ENCODE measurements at regions not wholly inside any gene's neighbourhood (a gene's known extent, or its start where the extent isn't known, plus 50 kb on each side); places are given as distances from the start of the nearest gene placed in this dataset.

DNA sequence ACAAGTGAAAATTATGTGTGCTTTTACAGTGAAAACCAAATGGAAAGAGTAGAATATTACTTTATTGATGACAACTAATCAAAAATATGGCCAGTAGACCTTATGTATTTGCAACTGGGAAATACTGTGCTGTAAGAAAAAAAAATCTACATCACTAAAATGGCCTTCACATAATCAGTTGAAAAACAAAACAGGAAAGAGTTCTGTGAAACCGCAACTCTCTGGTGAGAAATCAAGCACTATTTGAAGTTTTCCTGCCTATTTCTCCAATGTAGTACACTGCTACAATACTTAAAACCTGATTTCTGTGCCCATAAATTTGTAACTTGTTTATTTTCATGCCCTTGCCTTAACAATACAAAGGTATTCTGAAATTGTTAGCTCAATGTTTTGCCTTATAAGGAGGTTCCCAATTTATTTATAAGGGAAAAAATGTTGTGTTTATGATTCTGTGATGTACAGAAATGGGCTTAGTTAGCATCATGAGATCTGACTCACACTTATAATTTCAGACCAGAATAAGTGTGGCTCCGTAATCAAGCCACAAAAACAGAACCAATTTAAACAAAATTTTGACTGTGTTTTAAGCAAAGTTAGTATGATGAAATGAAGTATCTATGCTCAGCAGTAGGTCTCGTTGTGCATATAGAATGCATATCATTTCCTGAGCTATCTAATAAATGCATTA is 147.1 kb downstream of the FAT4 start:
- no peak overlapping the region for H3K4me3 Mint-ChIP-seq
- H3K36me3 Mint-ChIP-seq (ENCODE audit: insufficient read depth) = no peaks in the 10 kb centered on the region
- H3K9me3 Mint-ChIP-seq = peaks cover 3% of the 10 kb centered on the region
- H3K4me1 Mint-ChIP-seq (ENCODE audit: low read depth) = no peaks in the 10 kb centered on the region
- no peak for DNase-seq
- ATAC-seq = no peak
- H3K27me3 Mint-ChIP-seq (ENCODE audit: low read depth) = no peaks in the 10 kb centered on the region

DNA sequence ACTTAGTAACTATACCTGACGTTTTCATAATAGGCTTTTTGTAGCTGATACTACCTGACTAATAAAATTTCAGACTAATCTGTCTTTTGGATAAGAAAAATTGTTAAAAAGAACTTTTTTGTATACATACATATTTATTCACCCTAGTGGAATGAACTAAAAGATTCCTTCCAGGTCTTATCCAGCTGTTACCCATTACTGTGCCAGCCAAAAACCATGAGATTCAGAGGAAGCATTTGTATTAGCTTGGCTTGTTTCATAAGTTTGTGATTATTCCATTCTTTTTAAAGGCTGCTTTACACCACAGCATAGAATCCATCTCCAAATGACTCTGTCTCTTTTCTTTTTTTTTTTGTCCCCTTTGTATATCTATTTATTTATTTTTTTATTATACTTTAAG is 149.4 kb downstream of the FAT4 start:
- Mint-ChIP-seq H3K4me3 (no peak overlapping the region), H3K36me3 (ENCODE audit: insufficient read depth) (no peaks in the 10 kb centered on the region)

DNA sequence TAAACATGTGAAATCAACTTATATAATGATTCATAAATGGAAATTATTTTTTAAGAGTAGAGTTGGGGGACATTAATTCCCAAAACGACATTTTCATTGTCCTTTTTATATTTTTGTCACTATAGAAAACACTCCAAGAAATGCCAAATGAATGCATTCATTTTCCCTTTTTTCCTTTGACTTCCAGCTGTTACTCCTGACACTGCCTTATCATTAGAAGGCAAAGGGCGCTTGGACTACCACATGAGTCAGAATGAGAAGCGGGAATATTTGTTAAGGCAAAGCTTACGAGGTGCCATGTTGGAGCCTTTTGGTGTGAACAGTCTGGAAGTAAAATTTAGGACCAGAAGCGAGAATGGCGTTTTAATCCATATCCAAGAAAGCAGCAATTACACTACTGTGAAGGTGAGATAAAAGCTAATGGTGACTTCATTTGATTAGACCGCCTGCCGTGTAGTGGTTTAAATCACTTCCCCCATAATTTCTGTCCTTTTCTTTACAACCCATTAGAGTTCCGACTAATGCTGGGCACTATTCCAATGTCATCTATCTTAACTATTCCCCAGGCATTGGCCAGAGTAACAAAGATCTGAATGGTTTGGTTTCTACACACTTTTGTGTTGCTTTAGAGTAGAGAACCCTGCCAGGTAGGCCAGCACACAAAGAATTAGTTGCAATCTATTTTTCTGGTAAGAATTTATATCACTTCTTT is 166.7 kb downstream of the FAT4 start:
- Mint-ChIP-seq H3K4me1 (ENCODE audit: low read depth) (no peaks in the 10 kb centered on the region), H3K36me3 (ENCODE audit: insufficient read depth) (no peaks in the 10 kb centered on the region), H3K9me3 (peaks cover 3% of the 10 kb centered on the region), H3K4me3 (no peak overlapping the region), H3K27me3 (ENCODE audit: low read depth) (no peaks in the 10 kb centered on the region)
- DNase-seq (no peak), ATAC-seq (no peak)

More for the DNA sequence above, 149.4 kb downstream of the FAT4 start:
- H3K4me1 Mint-ChIP-seq (ENCODE audit: low read depth) = no peaks in the 10 kb centered on the region
- H3K27me3 Mint-ChIP-seq (ENCODE audit: low read depth) = no peaks in the 10 kb centered on the region
- DNase-seq (no peak), ATAC-seq (no peak)
- H3K9me3 Mint-ChIP-seq = peaks cover 3% of the 10 kb centered on the region

DNA sequence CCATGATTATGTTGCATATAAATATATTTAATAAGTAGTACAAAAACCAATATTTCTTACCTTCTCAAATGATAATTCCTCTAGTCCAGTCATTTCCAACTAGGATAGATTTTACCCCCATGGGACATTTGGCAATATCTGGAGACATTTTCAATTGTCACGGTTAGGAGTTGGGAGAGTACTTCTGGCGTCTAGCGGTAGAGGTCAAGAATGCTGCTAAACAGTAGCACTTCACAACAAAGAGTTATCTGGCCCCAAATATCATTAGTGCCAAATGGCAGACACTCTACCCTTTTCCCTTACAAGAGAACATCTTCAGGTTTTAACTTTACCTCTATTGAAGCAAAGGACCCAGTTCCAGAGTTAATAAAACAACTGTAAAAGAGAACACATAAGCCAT is 168.1 kb downstream of the FAT4 start:
- Mint-ChIP-seq H3K36me3 (ENCODE audit: insufficient read depth) (no peaks in the 10 kb centered on the region), H3K9me3 (peaks cover 3% of the 10 kb centered on the region), H3K27me3 (ENCODE audit: low read depth) (no peaks in the 10 kb centered on the region), H3K4me1 (ENCODE audit: low read depth) (no peaks in the 10 kb centered on the region), H3K4me3 (no peak overlapping the region)
- DNase-seq = no peak
- ATAC-seq = no peak

DNA sequence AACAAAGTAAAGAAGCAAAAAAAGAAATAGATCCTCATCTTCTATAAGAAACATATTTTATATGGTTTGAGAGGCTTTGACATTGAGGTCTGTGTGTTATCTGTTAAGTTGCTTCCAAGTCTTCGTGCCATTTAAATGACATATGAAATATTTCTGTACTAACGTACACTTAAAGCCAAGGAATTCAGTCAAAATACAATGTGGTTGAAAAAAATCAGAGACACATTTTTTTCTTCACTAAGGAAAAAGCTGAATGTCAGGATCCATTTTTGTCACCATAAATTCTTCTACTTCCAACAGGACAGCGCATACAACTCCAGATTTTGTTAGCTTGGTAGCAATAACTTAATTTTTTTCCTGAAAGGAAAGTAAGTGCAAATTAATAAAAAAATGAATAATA is 168.5 kb downstream of the FAT4 start:
- Mint-ChIP-seq H3K9me3 (peaks cover 5% of the 10 kb centered on the region), H3K4me3 (no peak overlapping the region), H3K36me3 (ENCODE audit: insufficient read depth) (no peaks in the 10 kb centered on the region), H3K27me3 (ENCODE audit: low read depth) (no peaks in the 10 kb centered on the region), H3K4me1 (ENCODE audit: low read depth) (no peaks in the 10 kb centered on the region)
- ATAC-seq (no peak), DNase-seq (no peak)

DNA sequence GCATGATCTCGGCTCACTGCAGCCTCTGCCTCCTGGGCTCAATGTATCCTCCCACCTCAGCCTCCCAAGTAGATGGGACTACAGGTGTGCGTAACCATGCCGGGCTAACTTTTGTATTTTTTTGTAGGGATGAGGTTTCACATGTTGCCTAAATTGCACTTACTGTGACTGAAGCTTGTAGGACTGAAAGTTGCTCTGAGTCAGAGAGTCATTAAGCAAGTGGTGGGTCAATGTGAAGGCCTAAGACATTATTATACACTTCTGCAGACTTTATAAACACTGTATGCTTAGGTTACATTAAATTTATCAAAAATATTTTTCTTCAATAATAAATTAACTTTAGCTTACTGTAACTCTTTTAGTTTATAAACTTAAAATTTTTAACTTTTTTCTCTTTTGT is 170.2 kb downstream of the FAT4 start:
- H3K36me3 Mint-ChIP-seq (ENCODE audit: insufficient read depth) = no peaks in the 10 kb centered on the region
- no peak overlapping the region for H3K4me3 Mint-ChIP-seq
- H3K4me1 Mint-ChIP-seq (ENCODE audit: low read depth) = no peaks in the 10 kb centered on the region
- peaks cover 8% of the 10 kb centered on the region for H3K9me3 Mint-ChIP-seq
- no peak for DNase-seq
- H3K27me3 Mint-ChIP-seq (ENCODE audit: low read depth) = no peaks in the 10 kb centered on the region
- ATAC-seq = no peak

DNA sequence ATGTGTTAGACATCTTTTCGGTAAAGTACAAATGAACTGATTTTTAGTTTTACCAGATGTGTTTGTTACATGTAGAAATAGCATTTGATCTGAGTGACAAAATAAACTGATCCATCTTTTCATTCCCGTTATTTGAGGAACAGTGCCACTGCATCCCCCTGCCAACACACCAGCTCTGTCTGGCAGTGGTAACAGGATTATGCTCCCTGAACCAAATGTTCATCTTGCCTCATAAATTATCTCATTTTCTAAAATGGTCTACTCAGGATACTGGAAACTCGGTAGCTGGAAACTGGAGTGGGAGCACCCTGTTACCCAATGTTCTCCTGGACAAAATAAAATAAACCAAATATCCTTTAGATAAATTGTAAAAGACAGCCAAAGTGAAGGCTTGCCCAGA is 171.6 kb downstream of the FAT4 start:
- Mint-ChIP-seq H3K9me3 (peaks cover 16% of the 10 kb centered on the region), H3K4me3 (no peak overlapping the region), H3K4me1 (ENCODE audit: low read depth) (no peaks in the 10 kb centered on the region), H3K36me3 (ENCODE audit: insufficient read depth) (no peaks in the 10 kb centered on the region), H3K27me3 (ENCODE audit: low read depth) (no peaks in the 10 kb centered on the region)
- DNase-seq (no peak), ATAC-seq (no peak)

DNA sequence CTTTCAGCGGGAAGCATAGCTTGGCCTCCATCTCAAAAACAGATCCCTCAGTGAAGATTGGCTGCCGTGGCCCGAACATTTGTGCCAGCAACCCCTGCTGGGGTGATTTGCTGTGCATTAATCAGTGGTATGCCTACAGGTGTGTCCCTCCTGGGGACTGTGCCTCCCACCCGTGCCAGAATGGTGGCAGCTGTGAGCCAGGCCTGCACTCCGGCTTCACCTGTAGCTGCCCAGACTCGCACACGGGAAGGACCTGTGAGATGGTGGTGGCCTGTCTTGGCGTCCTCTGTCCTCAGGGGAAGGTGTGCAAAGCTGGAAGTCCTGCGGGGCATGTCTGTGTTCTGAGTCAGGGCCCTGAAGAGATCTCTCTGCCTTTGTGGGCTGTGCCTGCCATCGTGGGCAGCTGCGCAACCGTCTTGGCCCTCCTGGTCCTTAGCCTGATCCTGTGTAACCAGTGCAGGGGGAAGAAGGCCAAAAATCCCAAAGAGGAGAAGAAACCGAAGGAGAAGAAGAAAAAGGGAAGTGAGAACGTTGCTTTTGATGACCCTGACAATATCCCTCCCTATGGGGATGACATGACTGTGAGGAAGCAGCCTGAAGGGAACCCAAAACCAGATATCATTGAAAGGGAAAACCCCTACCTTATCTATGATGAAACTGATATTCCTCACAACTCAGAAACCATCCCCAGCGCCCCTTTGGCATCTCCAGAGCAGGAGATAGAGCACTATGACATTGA is 175.4 kb downstream of the FAT4 start:
- Mint-ChIP-seq H3K27me3 (ENCODE audit: low read depth) (no peaks in the 10 kb centered on the region), H3K36me3 (ENCODE audit: insufficient read depth) (no peaks in the 10 kb centered on the region), H3K9me3 (peaks cover 16% of the 10 kb centered on the region), H3K4me3 (no peak overlapping the region), H3K4me1 (ENCODE audit: low read depth) (no peaks in the 10 kb centered on the region)
- DNase-seq = no peak
- ATAC-seq = no peak

DNA sequence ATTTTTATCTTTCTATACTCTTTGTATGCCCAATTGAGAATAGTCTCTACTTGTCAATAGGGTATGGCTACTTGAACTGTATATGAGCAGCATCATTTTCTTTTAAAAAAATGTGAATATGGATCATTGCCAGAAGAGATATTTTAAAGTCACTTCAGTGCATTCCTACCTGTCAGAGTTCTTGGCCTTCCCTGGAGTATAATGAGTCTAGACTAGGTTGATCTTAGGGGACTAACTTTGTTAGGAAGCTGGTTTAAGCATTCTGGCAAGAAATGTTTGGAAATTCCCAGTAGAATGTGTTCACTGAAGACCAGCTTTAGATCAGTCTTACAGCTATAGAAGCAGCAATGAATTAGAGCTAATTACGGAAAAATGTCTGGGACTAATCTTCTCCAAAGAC is 178.2 kb downstream of the FAT4 start:
- Mint-ChIP-seq H3K4me1 (ENCODE audit: low read depth) (no peaks in the 10 kb centered on the region), H3K27me3 (ENCODE audit: low read depth) (no peaks in the 10 kb centered on the region), H3K9me3 (peaks cover 19% of the 10 kb centered on the region), H3K4me3 (no peak overlapping the region), H3K36me3 (ENCODE audit: insufficient read depth) (no peaks in the 10 kb centered on the region)
- DNase-seq (no peak), ATAC-seq (no peak)

DNA sequence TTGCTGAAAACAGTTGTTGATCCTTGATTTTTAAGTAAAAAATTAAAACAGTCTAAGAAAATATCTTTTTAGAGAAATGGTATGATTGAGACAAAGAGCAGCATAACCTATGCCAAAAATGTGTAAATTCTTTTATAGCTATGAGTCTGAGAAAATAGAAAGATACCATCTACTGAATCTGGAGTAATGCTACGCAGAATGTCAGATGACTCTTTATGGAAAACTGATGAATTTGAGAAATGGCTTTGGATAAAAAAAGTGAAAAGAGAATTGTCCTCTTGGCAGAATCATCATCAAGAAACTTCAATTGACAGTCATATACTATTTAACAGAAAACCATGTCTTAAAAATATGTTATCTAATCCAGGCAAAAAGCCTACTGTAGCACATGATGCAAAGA is 183.1 kb downstream of the FAT4 start:
- Mint-ChIP-seq H3K27me3 (ENCODE audit: low read depth) (no peaks in the 10 kb centered on the region), H3K4me3 (no peak overlapping the region), H3K9me3 (peaks cover 7% of the 10 kb centered on the region), H3K4me1 (ENCODE audit: low read depth) (no peaks in the 10 kb centered on the region), H3K36me3 (ENCODE audit: insufficient read depth) (no peaks in the 10 kb centered on the region)
- DNase-seq (no peak), ATAC-seq (no peak)

DNA sequence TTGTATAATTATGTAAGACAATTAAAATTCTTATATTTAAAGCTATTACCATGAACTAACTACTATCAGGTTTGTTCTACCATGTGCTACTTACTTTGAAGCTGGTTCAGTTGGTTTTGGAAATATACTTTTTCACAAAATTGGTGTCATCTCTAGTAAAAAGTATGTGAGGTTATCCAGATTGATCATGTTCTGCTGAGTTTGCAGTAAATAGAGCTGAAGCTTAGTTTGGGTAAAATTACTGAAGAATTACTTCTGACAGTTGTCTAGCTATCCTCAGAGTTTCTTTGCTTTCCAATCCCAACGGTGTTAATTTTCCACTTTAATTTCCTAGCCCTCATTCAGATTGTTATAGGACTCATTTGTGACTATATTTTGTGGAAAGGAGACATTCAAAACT is 184.2 kb downstream of the FAT4 start:
- Mint-ChIP-seq H3K9me3 (peaks cover 7% of the 10 kb centered on the region), H3K36me3 (ENCODE audit: insufficient read depth) (no peaks in the 10 kb centered on the region), H3K4me3 (no peak overlapping the region), H3K4me1 (ENCODE audit: low read depth) (no peaks in the 10 kb centered on the region), H3K27me3 (ENCODE audit: low read depth) (no peaks in the 10 kb centered on the region)
- ATAC-seq (no peak), DNase-seq (no peak)

DNA sequence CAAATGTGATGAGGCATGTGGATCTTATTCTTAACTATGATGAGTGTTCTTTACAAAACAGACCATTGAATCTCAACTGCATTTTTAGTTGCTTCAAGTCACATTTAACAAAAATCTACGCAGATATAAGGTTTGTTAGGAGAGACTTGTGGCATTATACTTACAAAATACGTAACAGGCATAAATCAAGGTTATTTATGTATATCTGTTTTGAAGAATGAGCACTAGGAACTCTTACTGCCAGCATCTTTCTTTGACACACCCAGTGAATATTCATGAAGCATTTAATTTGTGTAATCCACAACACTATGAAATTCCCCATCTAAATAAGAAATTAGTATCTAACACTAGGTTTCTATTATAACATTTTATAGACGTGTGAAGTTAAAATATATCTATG is 186.3 kb downstream of the FAT4 start:
- Mint-ChIP-seq H3K4me1 (ENCODE audit: low read depth) (no peaks in the 10 kb centered on the region), H3K36me3 (ENCODE audit: insufficient read depth) (no peaks in the 10 kb centered on the region), H3K27me3 (ENCODE audit: low read depth) (no peaks in the 10 kb centered on the region), H3K9me3 (peaks cover 7% of the 10 kb centered on the region), H3K4me3 (no peak overlapping the region)
- DNase-seq = no peak
- no peak for ATAC-seq

DNA sequence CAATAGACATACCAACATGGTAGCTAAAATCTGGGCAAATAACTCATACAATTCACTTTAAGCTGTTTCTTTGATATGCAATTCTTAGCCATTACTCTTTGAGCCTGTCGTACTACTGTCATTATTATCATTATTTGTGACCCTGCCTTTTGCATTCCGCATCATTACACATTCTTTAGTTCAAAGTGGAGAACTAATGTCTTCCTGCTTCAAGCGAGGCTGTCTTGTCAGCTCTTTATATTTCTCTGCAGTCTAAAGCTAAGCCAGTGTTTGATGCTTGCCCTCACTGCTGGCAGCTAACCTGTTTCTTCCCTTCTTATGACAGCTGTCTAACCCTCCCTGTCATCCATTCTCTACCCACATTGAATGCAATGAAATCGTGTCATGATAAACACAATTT is 186.8 kb downstream of the FAT4 start:
- Mint-ChIP-seq H3K9me3 (peaks cover 5% of the 10 kb centered on the region), H3K4me1 (ENCODE audit: low read depth) (no peaks in the 10 kb centered on the region), H3K27me3 (ENCODE audit: low read depth) (no peaks in the 10 kb centered on the region), H3K4me3 (no peak overlapping the region), H3K36me3 (ENCODE audit: insufficient read depth) (no peaks in the 10 kb centered on the region)
- ATAC-seq (no peak), DNase-seq (no peak)

DNA sequence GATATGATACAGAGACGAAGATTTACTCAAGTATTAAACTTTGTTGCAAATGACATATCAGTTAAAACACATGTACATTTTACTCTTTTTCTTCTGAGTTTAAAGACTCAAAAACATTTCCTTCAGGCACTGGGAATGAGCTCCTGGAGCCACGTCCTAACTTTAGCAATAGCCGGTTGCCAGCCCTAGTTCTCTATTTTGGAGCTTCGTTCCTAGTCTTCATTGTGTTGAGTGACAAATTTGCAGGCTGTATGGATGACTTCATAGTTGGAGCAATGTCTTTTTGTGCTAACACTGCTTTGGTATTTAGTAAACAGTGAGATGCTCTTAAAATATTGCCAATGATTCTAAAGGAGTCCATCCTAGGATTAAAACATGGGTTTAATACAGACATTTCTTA is 190.9 kb downstream of the FAT4 start:
- H3K36me3 Mint-ChIP-seq (ENCODE audit: insufficient read depth) = no peaks in the 10 kb centered on the region
- no peaks in the 10 kb centered on the region for H3K4me1 Mint-ChIP-seq (ENCODE audit: low read depth)
- ATAC-seq = no peak
- no peaks in the 10 kb centered on the region for H3K27me3 Mint-ChIP-seq (ENCODE audit: low read depth)
- H3K9me3 Mint-ChIP-seq = peaks cover 4% of the 10 kb centered on the region
- DNase-seq = no peak
- H3K4me3 Mint-ChIP-seq = no peak overlapping the region

DNA sequence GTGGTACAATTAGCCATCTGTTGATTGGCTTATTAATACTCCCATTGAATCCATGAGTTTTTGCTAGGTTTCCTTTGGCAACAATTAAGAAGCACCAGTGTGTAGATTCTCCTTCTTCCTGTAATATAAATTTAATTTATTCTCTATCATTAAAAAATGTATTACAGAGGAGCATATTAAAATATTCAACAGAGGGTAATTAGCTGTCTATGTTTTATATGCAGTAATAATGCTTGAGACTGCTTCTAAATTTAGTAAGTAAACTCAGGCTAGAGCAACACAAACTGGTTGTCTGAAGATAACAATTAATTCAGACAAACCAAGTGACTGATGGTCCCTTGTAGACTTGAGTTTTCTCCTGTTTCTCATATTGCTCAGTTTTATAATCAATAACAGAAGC is 192.4 kb downstream of the FAT4 start:
- H3K4me3 Mint-ChIP-seq = no peak overlapping the region
- H3K36me3 Mint-ChIP-seq (ENCODE audit: insufficient read depth) = no peaks in the 10 kb centered on the region
- DNase-seq (no peak), ATAC-seq (no peak)
- H3K27me3 Mint-ChIP-seq (ENCODE audit: low read depth) = no peaks in the 10 kb centered on the region
- H3K9me3 Mint-ChIP-seq = peaks cover 4% of the 10 kb centered on the region
- H3K4me1 Mint-ChIP-seq (ENCODE audit: low read depth) = no peaks in the 10 kb centered on the region
